SKM-1 (cell line): ENCODE measurements at regions not wholly inside any gene's neighbourhood (a gene's known extent, or its start where the extent isn't known, plus 50 kb on each side); places are given as distances from the start of the nearest gene placed in this dataset.

Experiments
- DNase-seq: peaks from one replicate; lab custom pipeline; 2025; ENCODE audit not compliant: unreplicated experiment; lab: John Stamatoyannopoulos, UW

- DNase-seq, result no peak
Measured at GRCh38 chr1:201742955-201743805, 85.8 kb upstream of the IPO9 start.

- DNase-seq, result no peak
Measured at GRCh38 chr1:201745023-201745422, 83.9 kb upstream of the IPO9 start.

GRCh38 chr1:201746156-201746555 is 82.8 kb upstream of the IPO9 start:
- DNase-seq, result no peak

- DNase-seq, result no peak
Measured at GRCh38 chr1:201747261-201747660, 81.7 kb upstream of the IPO9 start.

GRCh38 chr1:201748335-201748734 is 80.6 kb upstream of the IPO9 start:
- DNase-seq, result no peak

- no peak for DNase-seq
Measured at GRCh38 chr1:201749059-201749690, 79.8 kb upstream of the IPO9 start.

GRCh38 chr1:201750120-201750519 is 78.8 kb upstream of the IPO9 start:
- no peak for DNase-seq

GRCh38 chr1:201750934-201751333 is 78.0 kb upstream of the IPO9 start:
- DNase-seq, result no peak

GRCh38 chr1:201751872-201752271 is 77.1 kb upstream of the IPO9 start:
- no peak for DNase-seq

GRCh38 chr1:201752333-201752732 is 76.6 kb upstream of the IPO9 start:
- DNase-seq, result no peak

- no peak for DNase-seq
Measured at GRCh38 chr1:201753492-201753891, 75.5 kb upstream of the IPO9 start.

GRCh38 chr1:201754353-201754752 is 74.6 kb upstream of the IPO9 start:
- DNase-seq, result no peak

- DNase-seq, result no peak
Measured at GRCh38 chr1:201755200-201755599, 73.8 kb upstream of the IPO9 start.

- no peak for DNase-seq
Measured at GRCh38 chr1:201756406-201756805, 72.6 kb upstream of the IPO9 start.

- DNase-seq, result no peak
Measured at GRCh38 chr1:201758499-201759050, 70.4 kb upstream of the IPO9 start.

GRCh38 chr1:201759194-201759815 is 69.7 kb upstream of the IPO9 start:
- no peak for DNase-seq

- no peak for DNase-seq
Measured at GRCh38 chr1:201760516-201760915, 68.4 kb upstream of the IPO9 start.

- no peak for DNase-seq
Measured at GRCh38 chr1:201761178-201761577, 67.8 kb upstream of the IPO9 start.

- no peak for DNase-seq
Measured at GRCh38 chr1:201761871-201762270, 67.1 kb upstream of the IPO9 start.

- DNase-seq, result no peak
Measured at GRCh38 chr1:201762381-201762780, 66.6 kb upstream of the IPO9 start.

GRCh38 chr1:201763455-201764140 is 65.4 kb upstream of the IPO9 start:
- DNase-seq, result no peak
